A549 (cell line): ENCODE measurements at regions not wholly inside any gene's neighbourhood (a gene's known extent, or its start where the extent isn't known, plus 50 kb on each side); places are given as distances from the start of the nearest gene placed in this dataset.

Experiments
- TF ChIP-seq, protein P1 (sequence below): fragments of >200 bp; sonication (Bioruptor Twin); formaldehyde crosslinking; IDR thresholded peaks from 3 replicates; pipeline ENCODE4 v1.5.1; 2016
- TF ChIP-seq, protein P2 (sequence below): IDR thresholded peaks from 2 replicates; pipeline ENCODE4 v1.6.1; 2012

DNA sequence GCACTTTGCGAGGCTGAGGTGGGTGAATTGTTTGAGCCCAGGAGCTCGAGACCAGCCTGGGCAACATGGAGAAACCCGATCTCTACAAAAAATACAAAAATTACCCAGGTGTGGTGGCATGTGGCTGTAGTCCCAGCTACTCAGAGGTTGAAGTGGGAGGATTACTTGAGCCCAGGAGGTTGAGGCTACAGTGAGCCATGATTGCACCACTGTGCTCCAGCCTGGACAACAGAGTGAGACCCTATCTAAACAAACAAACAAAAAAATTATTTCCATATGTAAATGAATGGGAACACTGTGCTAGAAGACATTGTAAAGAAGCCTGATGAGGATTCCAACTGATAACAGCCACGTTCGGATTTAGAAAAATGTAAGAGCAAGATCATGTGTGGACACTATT is 154.2 kb downstream of the ZFP64 start:
- TF ChIP-seq, protein P1, sequence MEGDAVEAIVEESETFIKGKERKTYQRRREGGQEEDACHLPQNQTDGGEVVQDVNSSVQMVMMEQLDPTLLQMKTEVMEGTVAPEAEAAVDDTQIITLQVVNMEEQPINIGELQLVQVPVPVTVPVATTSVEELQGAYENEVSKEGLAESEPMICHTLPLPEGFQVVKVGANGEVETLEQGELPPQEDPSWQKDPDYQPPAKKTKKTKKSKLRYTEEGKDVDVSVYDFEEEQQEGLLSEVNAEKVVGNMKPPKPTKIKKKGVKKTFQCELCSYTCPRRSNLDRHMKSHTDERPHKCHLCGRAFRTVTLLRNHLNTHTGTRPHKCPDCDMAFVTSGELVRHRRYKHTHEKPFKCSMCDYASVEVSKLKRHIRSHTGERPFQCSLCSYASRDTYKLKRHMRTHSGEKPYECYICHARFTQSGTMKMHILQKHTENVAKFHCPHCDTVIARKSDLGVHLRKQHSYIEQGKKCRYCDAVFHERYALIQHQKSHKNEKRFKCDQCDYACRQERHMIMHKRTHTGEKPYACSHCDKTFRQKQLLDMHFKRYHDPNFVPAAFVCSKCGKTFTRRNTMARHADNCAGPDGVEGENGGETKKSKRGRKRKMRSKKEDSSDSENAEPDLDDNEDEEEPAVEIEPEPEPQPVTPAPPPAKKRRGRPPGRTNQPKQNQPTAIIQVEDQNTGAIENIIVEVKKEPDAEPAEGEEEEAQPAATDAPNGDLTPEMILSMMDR = no peak
- TF ChIP-seq, protein P2, sequence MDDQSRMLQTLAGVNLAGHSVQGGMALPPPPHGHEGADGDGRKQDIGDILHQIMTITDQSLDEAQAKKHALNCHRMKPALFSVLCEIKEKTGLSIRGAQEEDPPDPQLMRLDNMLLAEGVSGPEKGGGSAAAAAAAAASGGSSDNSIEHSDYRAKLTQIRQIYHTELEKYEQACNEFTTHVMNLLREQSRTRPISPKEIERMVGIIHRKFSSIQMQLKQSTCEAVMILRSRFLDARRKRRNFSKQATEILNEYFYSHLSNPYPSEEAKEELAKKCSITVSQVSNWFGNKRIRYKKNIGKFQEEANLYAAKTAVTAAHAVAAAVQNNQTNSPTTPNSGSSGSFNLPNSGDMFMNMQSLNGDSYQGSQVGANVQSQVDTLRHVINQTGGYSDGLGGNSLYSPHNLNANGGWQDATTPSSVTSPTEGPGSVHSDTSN = no peak
